Fibroblast of the aortic adventitia (primary cell): ENCODE measurements at regions not wholly inside any gene's neighbourhood (a gene's known extent, or its start where the extent isn't known, plus 50 kb on each side); places are given as distances from the start of the nearest gene placed in this dataset.

Experiments
- DNase-seq: peaks from one replicate; pipeline ENCODE4 v3.0.0-alpha.2; 2010; ENCODE audit warnings: low read depth
- H3K4me3 ChIP-seq: 2 replicates; pipeline ENCODE4 v1.5.1; 2011; ENCODE audit warnings: low read depth, mild to moderate bottlenecking, control low read depth, low read length, moderate library complexity
- TF ChIP-seq, protein P1 (sequence below): IDR thresholded peaks from 2 replicates; pipeline ENCODE4 v1.5.1; 2011; ENCODE audit warnings: mild to moderate bottlenecking, low read length, control low read depth, inconsistent platforms; ENCODE audit not compliant: insufficient read depth

- H3K4me3 ChIP-seq, result no peak overlapping the region
- TF ChIP-seq, protein P1, sequence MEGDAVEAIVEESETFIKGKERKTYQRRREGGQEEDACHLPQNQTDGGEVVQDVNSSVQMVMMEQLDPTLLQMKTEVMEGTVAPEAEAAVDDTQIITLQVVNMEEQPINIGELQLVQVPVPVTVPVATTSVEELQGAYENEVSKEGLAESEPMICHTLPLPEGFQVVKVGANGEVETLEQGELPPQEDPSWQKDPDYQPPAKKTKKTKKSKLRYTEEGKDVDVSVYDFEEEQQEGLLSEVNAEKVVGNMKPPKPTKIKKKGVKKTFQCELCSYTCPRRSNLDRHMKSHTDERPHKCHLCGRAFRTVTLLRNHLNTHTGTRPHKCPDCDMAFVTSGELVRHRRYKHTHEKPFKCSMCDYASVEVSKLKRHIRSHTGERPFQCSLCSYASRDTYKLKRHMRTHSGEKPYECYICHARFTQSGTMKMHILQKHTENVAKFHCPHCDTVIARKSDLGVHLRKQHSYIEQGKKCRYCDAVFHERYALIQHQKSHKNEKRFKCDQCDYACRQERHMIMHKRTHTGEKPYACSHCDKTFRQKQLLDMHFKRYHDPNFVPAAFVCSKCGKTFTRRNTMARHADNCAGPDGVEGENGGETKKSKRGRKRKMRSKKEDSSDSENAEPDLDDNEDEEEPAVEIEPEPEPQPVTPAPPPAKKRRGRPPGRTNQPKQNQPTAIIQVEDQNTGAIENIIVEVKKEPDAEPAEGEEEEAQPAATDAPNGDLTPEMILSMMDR, result no peak
- no peak for DNase-seq
These were observed 303.1 kb upstream of the IRX4 start for GRCh38 chr5:2185646-2186471.

GRCh38 chr5:2184563-2185540 lies 302.1 kb upstream of the IRX4 start:
- no peak overlapping the region for H3K4me3 ChIP-seq
- TF ChIP-seq, protein P1, result no peak
- DNase-seq, result no peak

- no peak for DNase-seq
- H3K4me3 ChIP-seq, result no peak overlapping the region
- TF ChIP-seq, protein P1, result no peak
These were observed 301.3 kb upstream of the IRX4 start for GRCh38 chr5:2184026-2184366.

DNA sequence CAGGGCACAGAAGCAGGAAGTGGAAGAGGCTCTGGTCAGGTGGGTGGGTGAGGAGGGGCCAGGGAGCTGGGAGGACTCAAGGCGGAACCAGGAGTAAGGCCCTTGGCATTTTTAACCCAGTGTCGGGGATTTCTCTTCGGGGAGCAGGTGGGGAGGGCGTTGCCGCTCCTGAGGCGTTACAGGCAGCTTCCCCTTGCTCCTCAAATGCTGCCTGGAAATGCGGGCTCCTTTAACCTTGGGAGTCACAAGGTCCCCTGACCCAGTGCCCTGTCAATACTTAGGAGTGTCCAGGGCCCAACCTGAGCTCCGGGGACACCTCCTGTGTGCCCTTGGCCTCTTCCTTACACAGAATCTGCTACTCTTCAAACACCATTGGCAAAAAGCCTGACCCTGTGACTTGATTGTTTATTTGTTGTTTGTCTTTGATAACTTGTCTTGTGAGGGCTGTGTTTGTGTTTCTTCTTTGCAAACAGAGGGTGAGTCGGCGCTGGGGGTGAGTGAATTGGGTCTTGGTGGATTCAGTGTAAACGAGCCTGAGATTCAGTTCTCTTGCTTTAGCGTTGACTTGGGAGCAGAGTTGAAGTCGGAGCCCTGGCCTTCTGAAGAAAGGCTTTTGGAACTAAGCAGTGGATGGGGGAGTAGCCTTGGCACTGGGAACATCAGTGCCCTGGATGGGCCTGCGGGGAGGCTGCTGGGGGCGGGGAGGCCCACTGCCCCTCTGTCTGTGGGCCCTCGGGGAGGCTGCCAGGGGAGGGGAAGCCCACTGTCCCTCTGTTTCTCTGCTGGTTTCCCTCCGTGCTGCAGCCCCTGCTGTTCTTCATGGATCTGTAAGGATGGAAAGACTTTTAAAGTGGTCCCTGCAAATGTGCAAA lies 300.7 kb upstream of the IRX4 start:
- TF ChIP-seq, protein P1, result no peak
- DNase-seq, result no peak
- H3K4me3 ChIP-seq, result no peak overlapping the region

DNA sequence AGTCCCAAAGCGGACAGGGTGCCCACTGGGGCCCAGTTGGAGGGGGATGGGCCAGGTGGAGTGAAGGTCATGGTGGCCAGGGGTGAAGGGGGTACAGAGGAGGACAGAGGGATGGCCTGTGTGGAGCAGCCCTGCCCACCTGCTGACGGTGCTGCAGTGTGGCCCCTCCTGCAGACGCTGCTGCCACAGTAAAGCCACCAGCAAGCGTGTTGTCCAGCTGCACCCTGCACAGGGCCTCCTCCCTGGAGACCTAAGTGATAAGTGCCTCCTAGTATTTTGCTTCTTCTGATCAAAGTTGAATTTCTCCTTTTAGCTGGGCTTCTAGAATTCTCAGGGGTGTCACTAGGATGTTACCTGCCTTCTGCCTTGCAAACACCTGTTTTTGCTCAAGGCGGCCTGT lies 299.3 kb upstream of the IRX4 start:
- no peak for DNase-seq
- no peak overlapping the region for H3K4me3 ChIP-seq
- TF ChIP-seq, protein P1, result no peak

- H3K4me3 ChIP-seq, result no peak overlapping the region
- no peak for DNase-seq
- TF ChIP-seq, protein P1, result no peak
These were observed 298.8 kb upstream of the IRX4 start for GRCh38 chr5:2181557-2181956.
